ENCODE measurements at regions not wholly inside any gene's neighbourhood (a gene's known extent, or its start where the extent isn't known, plus 50 kb on each side); places are given as distances from the start of the nearest gene placed in this dataset.

DNA sequence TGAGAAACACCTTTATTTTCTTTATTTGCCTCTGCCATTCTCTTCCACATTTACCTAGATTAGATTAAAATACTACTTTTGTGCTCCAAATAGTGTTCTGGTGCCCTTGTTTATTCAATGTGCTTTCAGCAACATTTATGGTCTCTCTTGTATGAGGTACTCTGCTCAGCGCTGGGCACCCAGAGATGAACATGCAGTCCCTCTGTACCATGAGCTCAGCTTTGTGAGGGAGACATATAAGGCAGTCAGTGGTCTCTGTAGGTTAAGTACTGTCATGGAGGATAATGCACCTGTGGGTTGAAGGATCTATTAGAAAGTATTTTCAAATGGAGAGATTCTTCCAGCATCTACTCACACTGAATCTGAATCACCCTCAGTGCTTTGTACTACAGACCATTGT, 176.5 kb downstream of the TAF11L14 start:
- TF ChIP-seq, protein P1, sequence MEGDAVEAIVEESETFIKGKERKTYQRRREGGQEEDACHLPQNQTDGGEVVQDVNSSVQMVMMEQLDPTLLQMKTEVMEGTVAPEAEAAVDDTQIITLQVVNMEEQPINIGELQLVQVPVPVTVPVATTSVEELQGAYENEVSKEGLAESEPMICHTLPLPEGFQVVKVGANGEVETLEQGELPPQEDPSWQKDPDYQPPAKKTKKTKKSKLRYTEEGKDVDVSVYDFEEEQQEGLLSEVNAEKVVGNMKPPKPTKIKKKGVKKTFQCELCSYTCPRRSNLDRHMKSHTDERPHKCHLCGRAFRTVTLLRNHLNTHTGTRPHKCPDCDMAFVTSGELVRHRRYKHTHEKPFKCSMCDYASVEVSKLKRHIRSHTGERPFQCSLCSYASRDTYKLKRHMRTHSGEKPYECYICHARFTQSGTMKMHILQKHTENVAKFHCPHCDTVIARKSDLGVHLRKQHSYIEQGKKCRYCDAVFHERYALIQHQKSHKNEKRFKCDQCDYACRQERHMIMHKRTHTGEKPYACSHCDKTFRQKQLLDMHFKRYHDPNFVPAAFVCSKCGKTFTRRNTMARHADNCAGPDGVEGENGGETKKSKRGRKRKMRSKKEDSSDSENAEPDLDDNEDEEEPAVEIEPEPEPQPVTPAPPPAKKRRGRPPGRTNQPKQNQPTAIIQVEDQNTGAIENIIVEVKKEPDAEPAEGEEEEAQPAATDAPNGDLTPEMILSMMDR (IDR thresholded peaks at IDR 0.05): no peak
- H3K27ac ChIP-seq: no peak overlapping the region

GRCh38 chr5:17813214-17813613, 179.0 kb downstream of the TAF11L14 start:
- no peaks in the 10 kb centered on the region for H3K36me3 ChIP-seq
- H3K4me1 ChIP-seq (ENCODE audit: control insufficient read depth in 1 of 2, low read depth in 2 of 2): no peaks in the 10 kb centered on the region
- no peaks in the 10 kb centered on the region for H3K9me3 ChIP-seq
- no peak overlapping the region for H3K27ac ChIP-seq
- DNase-seq (ENCODE audit: low spot score) (no peak), ATAC-seq (ENCODE audit: insufficient number of reproducible peaks, low FRiP score, low read depth) (no peak)
- no peaks in the 10 kb centered on the region for H3K27me3 ChIP-seq (replicated peaks; ENCODE audit: insufficient read depth)
- TF ChIP-seq, protein P1 (IDR thresholded peaks at IDR 0.05): no peak
- no peak overlapping the region for H3K4me3 ChIP-seq

More for the DNA sequence above, 176.5 kb downstream of the TAF11L14 start:
- H3K27me3 ChIP-seq (replicated peaks; ENCODE audit: insufficient read depth): no peaks in the 10 kb centered on the region
- H3K36me3 ChIP-seq: no peaks in the 10 kb centered on the region
- DNase-seq (ENCODE audit: low spot score) (no peak), ATAC-seq (ENCODE audit: insufficient number of reproducible peaks, low FRiP score, low read depth) (no peak)
- H3K9me3 ChIP-seq: no peaks in the 10 kb centered on the region
- H3K4me3 ChIP-seq: no peak overlapping the region
- H3K4me1 ChIP-seq (ENCODE audit: control insufficient read depth in 1 of 2, low read depth in 2 of 2): no peaks in the 10 kb centered on the region

GRCh38 chr5:17816505-17816904, 182.2 kb downstream of the TAF11L14 start:
- DNase-seq (ENCODE audit: low spot score) (no peak), ATAC-seq (ENCODE audit: insufficient number of reproducible peaks, low FRiP score, low read depth) (no peak)
- no peaks in the 10 kb centered on the region for H3K4me1 ChIP-seq (ENCODE audit: control insufficient read depth in 1 of 2, low read depth in 2 of 2)

GRCh38 chr5:17816944-17817343, 182.7 kb downstream of the TAF11L14 start:
- no peaks in the 10 kb centered on the region for H3K27me3 ChIP-seq (replicated peaks; ENCODE audit: insufficient read depth)
- no peaks in the 10 kb centered on the region for H3K9me3 ChIP-seq
- ATAC-seq (ENCODE audit: insufficient number of reproducible peaks, low FRiP score, low read depth) (no peak), DNase-seq (ENCODE audit: low spot score) (no peak)
- no peak overlapping the region for H3K4me3 ChIP-seq
- H3K36me3 ChIP-seq: no peaks in the 10 kb centered on the region
- H3K27ac ChIP-seq: no peak overlapping the region
- H3K4me1 ChIP-seq (ENCODE audit: control insufficient read depth in 1 of 2, low read depth in 2 of 2): no peaks in the 10 kb centered on the region
- TF ChIP-seq, protein P1 (IDR thresholded peaks at IDR 0.05): no peak

More at GRCh38 chr5:17816505-17816904, 182.2 kb downstream of the TAF11L14 start:
- H3K27ac ChIP-seq: no peak overlapping the region
- H3K9me3 ChIP-seq: no peaks in the 10 kb centered on the region
- H3K36me3 ChIP-seq: no peaks in the 10 kb centered on the region
- TF ChIP-seq, protein P1 (IDR thresholded peaks at IDR 0.05): no peak
- no peaks in the 10 kb centered on the region for H3K27me3 ChIP-seq (replicated peaks; ENCODE audit: insufficient read depth)
- H3K4me3 ChIP-seq: no peak overlapping the region

DNA sequence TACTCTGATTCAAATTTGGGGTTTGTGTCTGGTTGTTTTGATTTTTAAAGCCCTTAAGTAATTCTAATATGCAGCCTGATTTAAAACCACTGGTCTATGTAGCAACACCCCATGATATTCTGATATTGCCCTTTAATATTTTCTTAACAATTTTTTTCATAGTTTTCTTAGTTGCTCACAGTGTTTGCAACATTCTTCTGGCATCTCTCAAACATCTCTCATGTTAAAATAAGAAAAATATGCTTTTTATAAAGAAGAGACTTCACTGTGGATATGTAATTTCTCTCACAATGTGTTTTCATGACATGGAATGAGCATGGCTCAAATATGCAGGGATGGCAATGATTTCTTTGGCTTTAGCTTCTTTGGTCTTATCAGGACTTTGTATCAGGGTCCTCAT, 183.7 kb downstream of the TAF11L14 start:
- Histone ChIP-seq H3K27me3 (replicated peaks; ENCODE audit: insufficient read depth) (no peaks in the 10 kb centered on the region), H3K4me3 (no peak overlapping the region), H3K4me1 (ENCODE audit: control insufficient read depth in 1 of 2, low read depth in 2 of 2) (no peaks in the 10 kb centered on the region), H3K9me3 (no peaks in the 10 kb centered on the region), H3K27ac (no peak overlapping the region), H3K36me3 (no peaks in the 10 kb centered on the region)
- ATAC-seq (ENCODE audit: insufficient number of reproducible peaks, low FRiP score, low read depth) (no peak), DNase-seq (ENCODE audit: low spot score) (no peak)
- TF ChIP-seq, protein P1 (IDR thresholded peaks at IDR 0.05): no peak
